ENCODE measurements at regions not wholly inside any gene's neighbourhood (a gene's known extent, or its start where the extent isn't known, plus 50 kb on each side); places are given as distances from the start of the nearest gene placed in this dataset.

- TF ChIP-seq MAZ (IDR thresholded peaks at IDR 0.05; ENCODE audit: borderline replicate concordance, low read depth, low read length) = no peak
- TF ChIP-seq MAZ (CRISPR knock-in tag; IDR thresholded peaks at IDR 0.05; ENCODE audit: low read depth) = no peak
- TF ChIP-seq, protein P1, sequence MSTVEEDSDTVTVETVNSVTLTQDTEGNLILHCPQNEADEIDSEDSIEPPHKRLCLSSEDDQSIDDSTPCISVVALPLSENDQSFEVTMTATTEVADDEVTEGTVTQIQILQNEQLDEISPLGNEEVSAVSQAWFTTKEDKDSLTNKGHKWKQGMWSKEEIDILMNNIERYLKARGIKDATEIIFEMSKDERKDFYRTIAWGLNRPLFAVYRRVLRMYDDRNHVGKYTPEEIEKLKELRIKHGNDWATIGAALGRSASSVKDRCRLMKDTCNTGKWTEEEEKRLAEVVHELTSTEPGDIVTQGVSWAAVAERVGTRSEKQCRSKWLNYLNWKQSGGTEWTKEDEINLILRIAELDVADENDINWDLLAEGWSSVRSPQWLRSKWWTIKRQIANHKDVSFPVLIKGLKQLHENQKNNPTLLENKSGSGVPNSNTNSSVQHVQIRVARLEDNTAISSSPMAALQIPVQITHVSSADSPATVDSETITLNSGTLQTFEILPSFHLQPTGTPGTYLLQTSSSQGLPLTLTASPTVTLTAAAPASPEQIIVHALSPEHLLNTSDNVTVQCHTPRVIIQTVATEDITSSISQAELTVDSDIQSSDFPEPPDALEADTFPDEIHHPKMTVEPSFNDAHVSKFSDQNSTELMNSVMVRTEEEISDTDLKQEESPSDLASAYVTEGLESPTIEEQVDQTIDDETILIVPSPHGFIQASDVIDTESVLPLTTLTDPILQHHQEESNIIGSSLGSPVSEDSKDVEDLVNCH (CRISPR knock-in tag; IDR thresholded peaks at IDR 0.05) = no peak
- no peak for TF ChIP-seq TBX2 (CRISPR knock-in tag; IDR thresholded peaks at IDR 0.05; ENCODE audit: borderline replicate concordance)
- TF ChIP-seq ZNF20 (CRISPR knock-in tag; IDR thresholded peaks at IDR 0.05) = no peak
These were observed 115.2 kb downstream of the MRPL14 start for GRCh38 chr6:44012078-44012493.
